ENCODE measurements at regions not wholly inside any gene's neighbourhood (a gene's known extent, or its start where the extent isn't known, plus 50 kb on each side); places are given as distances from the start of the nearest gene placed in this dataset.

- TF ChIP-seq CTCF (IDR thresholded peaks at IDR 0.05) (no peak), ZFX (IDR thresholded peaks at IDR 0.05; ENCODE audit: borderline replicate concordance) (no peak)
These were observed 990.7 kb downstream of the TRHDE start for GRCh38 chr12:73262788-73263381.
